Neuron (in vitro differentiated cells): ENCODE measurements at regions not wholly inside any gene's neighbourhood (a gene's known extent, or its start where the extent isn't known, plus 50 kb on each side); places are given as distances from the start of the nearest gene placed in this dataset.
"Not testable (repeated sequence)": the region's sequence is repeated elsewhere in the genome, so short reads cannot be mapped to it uniquely, and the experiment has no call there.

Experiments used
- H2AFZ ChIP-seq: one replicate; pipeline ENCODE4 v1.6.1; 2013; ENCODE audit warnings: low read depth, mild to moderate bottlenecking, inconsistent platforms, low read length, moderate library complexity
- H3K27me3 ChIP-seq: one replicate; pipeline ENCODE4 v1.6.1; 2013; ENCODE audit warnings: low read length; ENCODE audit not compliant: insufficient read depth
- H3K36me3 ChIP-seq: one replicate; pipeline ENCODE4 v1.6.1; 2013; ENCODE audit warnings: low read length; ENCODE audit not compliant: insufficient read depth
- H3K4me1 ChIP-seq: one replicate; pipeline ENCODE4 v1.6.1; 2013; ENCODE audit warnings: low read length; ENCODE audit not compliant: insufficient read depth
- H3K4me3 ChIP-seq: 2 replicates; pipeline ENCODE4 v1.5.1; 2013; ENCODE audit warnings: mild to moderate bottlenecking, low read length, moderate library complexity
- H3K9me3 ChIP-seq: one replicate; pipeline ENCODE4 v1.6.1; 2013; ENCODE audit warnings: low read length

- H3K27me3 ChIP-seq, H3K36me3 ChIP-seq, H3K4me1 ChIP-seq, H3K9me3 ChIP-seq: not testable (repeated sequence)
- peak overlapping the region; percentile 74 for H3K4me3 ChIP-seq
- H2AFZ ChIP-seq = peak overlapping the region; percentile 74
Observed at GRCh38 chr16:22436823-22437652, 62.6 kb upstream of the CDR2 start.

- H3K36me3 ChIP-seq, H3K4me1 ChIP-seq, H3K9me3 ChIP-seq, H3K27me3 ChIP-seq: not testable (repeated sequence)
- H2AFZ ChIP-seq = peak overlapping the region; percentile 74
- peak overlapping the region; percentile 74 for H3K4me3 ChIP-seq
Observed at GRCh38 chr16:22436326-22436822, 62.0 kb upstream of the CDR2 start.

- not testable (repeated sequence) for H2AFZ ChIP-seq, H3K9me3 ChIP-seq, H3K27me3 ChIP-seq, H3K36me3 ChIP-seq, H3K4me3 ChIP-seq, H3K4me1 ChIP-seq
Observed at GRCh38 chr16:22431314-22431713, 56.9 kb upstream of the CDR2 start.

GRCh38 chr16:22428654-22429053 lies 54.2 kb upstream of the CDR2 start:
- H3K4me1 ChIP-seq = no peaks in the 10 kb centered on the region
- H3K9me3 ChIP-seq = no peaks in the 10 kb centered on the region
- H3K27me3 ChIP-seq = no peaks in the 10 kb centered on the region
- H3K4me3 ChIP-seq = no peak overlapping the region
- H3K36me3 ChIP-seq = peaks cover 4% of the 10 kb centered on the region
- H2AFZ ChIP-seq = no peak overlapping the region

- Histone ChIP-seq H3K36me3 (peaks cover 4% of the 10 kb centered on the region), H3K9me3 (no peaks in the 10 kb centered on the region), H3K27me3 (no peaks in the 10 kb centered on the region), H3K4me3 (no peak overlapping the region), H2AFZ (no peak overlapping the region), H3K4me1 (no peaks in the 10 kb centered on the region)
Observed at GRCh38 chr16:22427556-22427955, 53.1 kb upstream of the CDR2 start.

- Histone ChIP-seq H3K36me3 (peaks cover 4% of the 10 kb centered on the region), H3K9me3 (no peaks in the 10 kb centered on the region), H3K4me1 (no peaks in the 10 kb centered on the region), H3K4me3 (no peak overlapping the region), H3K27me3 (no peaks in the 10 kb centered on the region), H2AFZ (no peak overlapping the region)
Observed at GRCh38 chr16:22425847-22426246, 51.4 kb upstream of the CDR2 start.

GRCh38 chr16:22425036-22425801 lies 50.8 kb upstream of the CDR2 start:
- no peak overlapping the region for H3K4me3 ChIP-seq
- H2AFZ ChIP-seq = no peak overlapping the region

GRCh38 chr16:22424161-22424937 lies 49.9 kb upstream of the CDR2 start:
- no peaks in the 10 kb centered on the region for H3K4me1 ChIP-seq
- no peaks in the 10 kb centered on the region for H3K9me3 ChIP-seq
- no peak overlapping the region for H2AFZ ChIP-seq
- no peaks in the 10 kb centered on the region for H3K27me3 ChIP-seq
- H3K36me3 ChIP-seq = peaks cover 4% of the 10 kb centered on the region
- H3K4me3 ChIP-seq = no peak overlapping the region

More at GRCh38 chr16:22425036-22425801, 50.8 kb upstream of the CDR2 start:
- H3K4me1 ChIP-seq = no peaks in the 10 kb centered on the region
- no peaks in the 10 kb centered on the region for H3K9me3 ChIP-seq
- H3K36me3 ChIP-seq = peaks cover 4% of the 10 kb centered on the region
- H3K27me3 ChIP-seq = no peaks in the 10 kb centered on the region
